Astrocyte (in vitro differentiated cells and primary cell): ENCODE measurements at regions not wholly inside any gene's neighbourhood (a gene's known extent, or its start where the extent isn't known, plus 50 kb on each side); places are given as distances from the start of the nearest gene placed in this dataset.

ENCODE experiments used
- EZH2 ChIP-seq: IDR thresholded peaks from 2 replicates; pipeline ENCODE4 v1.6.1; 2012; ENCODE audit warnings: mild to moderate bottlenecking, low read length, inconsistent platforms; ENCODE audit not compliant: insufficient read depth
- TF ChIP-seq, protein P1 (sequence below): IDR thresholded peaks from 2 replicates; pipeline ENCODE4 v1.5.1; 2011; ENCODE audit warnings: low read depth, mild to moderate bottlenecking, inconsistent platforms, low read length, moderate library complexity; ENCODE audit not compliant: insufficient read depth

DNA sequence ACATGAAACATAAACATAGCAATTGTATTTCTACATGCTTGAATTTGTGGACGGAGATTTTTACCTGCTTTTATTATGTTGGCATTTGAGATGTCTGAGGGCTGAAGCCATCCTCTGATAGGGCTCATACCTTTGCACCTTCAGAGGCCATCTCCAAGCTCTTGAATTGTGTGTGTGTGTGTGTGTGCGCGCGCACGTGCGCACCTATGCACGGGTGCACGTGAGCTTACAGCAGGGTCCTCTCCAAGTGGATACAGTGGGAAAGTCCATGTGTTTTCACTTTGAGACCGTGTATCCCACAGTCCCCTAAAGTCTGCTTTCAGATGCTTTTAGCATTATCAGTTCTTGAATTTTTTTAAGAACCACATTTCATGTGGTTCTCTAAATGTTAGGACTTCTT, 178.6 kb downstream of the RAB11FIP2 start:
- TF ChIP-seq, protein P1, sequence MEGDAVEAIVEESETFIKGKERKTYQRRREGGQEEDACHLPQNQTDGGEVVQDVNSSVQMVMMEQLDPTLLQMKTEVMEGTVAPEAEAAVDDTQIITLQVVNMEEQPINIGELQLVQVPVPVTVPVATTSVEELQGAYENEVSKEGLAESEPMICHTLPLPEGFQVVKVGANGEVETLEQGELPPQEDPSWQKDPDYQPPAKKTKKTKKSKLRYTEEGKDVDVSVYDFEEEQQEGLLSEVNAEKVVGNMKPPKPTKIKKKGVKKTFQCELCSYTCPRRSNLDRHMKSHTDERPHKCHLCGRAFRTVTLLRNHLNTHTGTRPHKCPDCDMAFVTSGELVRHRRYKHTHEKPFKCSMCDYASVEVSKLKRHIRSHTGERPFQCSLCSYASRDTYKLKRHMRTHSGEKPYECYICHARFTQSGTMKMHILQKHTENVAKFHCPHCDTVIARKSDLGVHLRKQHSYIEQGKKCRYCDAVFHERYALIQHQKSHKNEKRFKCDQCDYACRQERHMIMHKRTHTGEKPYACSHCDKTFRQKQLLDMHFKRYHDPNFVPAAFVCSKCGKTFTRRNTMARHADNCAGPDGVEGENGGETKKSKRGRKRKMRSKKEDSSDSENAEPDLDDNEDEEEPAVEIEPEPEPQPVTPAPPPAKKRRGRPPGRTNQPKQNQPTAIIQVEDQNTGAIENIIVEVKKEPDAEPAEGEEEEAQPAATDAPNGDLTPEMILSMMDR = no peak
- TF ChIP-seq EZH2 = no peak
